Mesenchymal stem cell (in vitro differentiated cells and primary cell): ENCODE measurements at regions not wholly inside any gene's neighbourhood (a gene's known extent, or its start where the extent isn't known, plus 50 kb on each side); places are given as distances from the start of the nearest gene placed in this dataset.
A peak's percentile ranks its signal among the peaks of the same experiment; 100 is the strongest.
"Not testable (repeated sequence)": the region's sequence is repeated elsewhere in the genome, so short reads cannot be mapped to it uniquely, and the experiment has no call there.

Experiments
- DNase-seq: peaks from one replicate; pipeline ENCODE4 v3.0.0-alpha.2; 2013
- H2AFZ ChIP-seq: one replicate; pipeline ENCODE4 v1.6.1; 2013; ENCODE audit warnings: low read depth, mild to moderate bottlenecking, control low read depth, inconsistent platforms, low read length, moderate library complexity
- H2AK5ac ChIP-seq: 2 replicates; pipeline ENCODE4 v1.6.1; 2013; ENCODE audit warnings: low read length, moderate library complexity, mild to moderate bottlenecking, inconsistent platforms; ENCODE audit not compliant: severe bottlenecking
- H2BK120ac ChIP-seq: one replicate; pipeline ENCODE4 v1.6.1; 2013; ENCODE audit warnings: low read depth, mild to moderate bottlenecking, inconsistent platforms, low read length, moderate library complexity
- H2BK12ac ChIP-seq, 2 experiments: one replicate each; pipeline ENCODE4 v1.6.1; 2013; ENCODE audit warnings: inconsistent platforms in 2 of 2, low read length in 2 of 2, mild to moderate bottlenecking in 2 of 2, moderate library complexity in 2 of 2, control low read depth in 1 of 2
- H2BK15ac ChIP-seq: one replicate; pipeline ENCODE4 v1.6.1; 2013; ENCODE audit warnings: mild to moderate bottlenecking, low read depth, inconsistent platforms; ENCODE audit not compliant: poor library complexity, severe bottlenecking
- H2BK5ac ChIP-seq: 2 replicates; pipeline ENCODE4 v1.6.1; 2013; ENCODE audit warnings: low read depth, mild to moderate bottlenecking, low read length, control low read depth, inconsistent platforms; ENCODE audit not compliant: poor library complexity, severe bottlenecking
- H3K14ac ChIP-seq, 2 experiments: one replicate each; pipeline ENCODE4 v1.6.1; 2013; ENCODE audit warnings: inconsistent platforms in 2 of 2, low read length in 2 of 2, control low read depth in 1 of 2, mild to moderate bottlenecking in 1 of 2, moderate library complexity in 1 of 2
- H3K18ac ChIP-seq, 2 experiments: one replicate each; pipeline ENCODE4 v1.6.1; 2013; ENCODE audit warnings: inconsistent platforms in 2 of 2, low read length in 2 of 2, control low read depth in 1 of 2, low read depth in 1 of 2, mild to moderate bottlenecking in 1 of 2
- H3K23ac ChIP-seq, 2 experiments: one replicate each; pipeline ENCODE4 v1.6.1; 2013; ENCODE audit warnings: inconsistent platforms in 2 of 2, low read length in 2 of 2, mild to moderate bottlenecking in 2 of 2, moderate library complexity in 2 of 2, control low read depth in 1 of 2
- H3K27ac ChIP-seq: 2 replicates; pipeline ENCODE4 v1.5.1; 2013; ENCODE audit warnings: mild to moderate bottlenecking, moderate library complexity, low read length, control low read depth, inconsistent platforms; ENCODE audit not compliant: poor library complexity, severe bottlenecking
- H3K27me3 ChIP-seq, 2 experiments: 2 replicates each; pipeline versions ENCODE4 v1.6.1 to v1.7.0; 2013; ENCODE audit warnings: low read length in 2 of 2, mild to moderate bottlenecking in 2 of 2, moderate library complexity in 2 of 2, control low read depth in 1 of 2, inconsistent platforms in 1 of 2; ENCODE audit not compliant: control insufficient read depth in 1 of 2, insufficient read depth in 1 of 2
- H3K36me3 ChIP-seq, 2 experiments: 2 replicates each; pipeline versions ENCODE4 v1.6.1 to v1.7.0; 2013; ENCODE audit warnings: low read length in 2 of 2, control low read depth in 1 of 2, inconsistent platforms in 1 of 2, low read depth in 1 of 2, mild to moderate bottlenecking in 1 of 2; ENCODE audit not compliant: insufficient read depth in 2 of 2, control insufficient read depth in 1 of 2
- H3K4ac ChIP-seq, 2 experiments: one replicate each; pipeline ENCODE4 v1.6.1; 2013; ENCODE audit warnings: inconsistent platforms in 2 of 2, low read length in 2 of 2, mild to moderate bottlenecking in 2 of 2, moderate library complexity in 2 of 2, control low read depth in 1 of 2, low read depth in 1 of 2
- H3K4me1 ChIP-seq: 2 replicates; pipeline ENCODE4 v1.6.1; 2013; ENCODE audit warnings: low read depth, low read length, control low read depth; ENCODE audit not compliant: control insufficient read depth, insufficient read depth
- H3K4me2 ChIP-seq: 2 replicates; pipeline ENCODE4 v1.6.1; 2013; ENCODE audit warnings: low read length, mild to moderate bottlenecking, inconsistent platforms; ENCODE audit not compliant: poor library complexity, severe bottlenecking
- H3K4me3 ChIP-seq, 2 experiments: 2 replicates each; pipeline versions ENCODE4 v1.5.1 to v1.7.0; 2013; ENCODE audit warnings: low read length in 2 of 2, mild to moderate bottlenecking in 2 of 2, control low read depth in 1 of 2, low read depth in 1 of 2; ENCODE audit not compliant: insufficient read depth in 1 of 2
- H3K79me1 ChIP-seq: replicated peaks from 2 replicates; pipeline ENCODE4 v1.6.1; 2013; ENCODE audit warnings: mild to moderate bottlenecking, control low read depth, low read length, inconsistent platforms; ENCODE audit not compliant: poor library complexity, severe bottlenecking
- H3K9ac ChIP-seq: 2 replicates; pipeline ENCODE4 v1.7.0; 2013; ENCODE audit warnings: mild to moderate bottlenecking, low read length, moderate library complexity
- H3K9me3 ChIP-seq: 2 replicates; pipeline ENCODE4 v1.7.0; 2013; ENCODE audit warnings: mild to moderate bottlenecking, low read length; ENCODE audit not compliant: control insufficient read depth
- H4K8ac ChIP-seq: one replicate; pipeline ENCODE4 v1.6.1; 2013; ENCODE audit warnings: inconsistent platforms, mild to moderate bottlenecking, low read length, moderate library complexity
- H4K91ac ChIP-seq: one replicate; pipeline ENCODE4 v1.6.1; 2013; ENCODE audit warnings: mild to moderate bottlenecking, low read length, inconsistent platforms
- WGBS: methylation state at CpG from one replicate; pipeline ENCODE4 v1.1.7; 2013; ENCODE audit warnings: mixed read lengths; 5-methylcytosine and 5-hydroxymethylcytosine counted together

DNA sequence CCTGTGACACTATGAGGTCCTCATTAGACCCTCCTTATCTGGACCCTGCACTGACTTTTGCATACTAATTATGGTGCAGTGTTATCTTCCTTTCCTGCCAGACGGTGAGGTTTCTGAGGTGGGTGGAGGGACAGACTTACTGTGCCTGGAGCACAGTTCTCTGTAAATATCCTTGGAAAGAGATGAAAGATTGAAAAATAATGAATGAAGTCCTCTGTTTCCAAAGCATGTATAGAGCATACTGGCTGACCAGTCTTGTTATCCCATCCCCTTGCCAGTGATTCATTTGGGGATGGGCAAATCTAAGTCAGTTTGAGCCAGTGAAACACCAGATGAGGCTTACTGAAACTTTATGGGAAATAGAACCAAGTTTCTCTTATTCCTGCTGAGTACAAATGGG lies 152.6 kb upstream of the HDDC2 start:
- WGBS, result 38% methylated on average over 1 of the region's 1 CpG
- Histone ChIP-seq H3K27ac (no peak overlapping the region), H2AK5ac (no peak overlapping the region), H4K91ac (no peak overlapping the region), H3K9me3 (peaks cover 16% of the 10 kb centered on the region), H3K4me1 (no peaks in the 10 kb centered on the region), H3K36me3 (no peaks in the 10 kb centered on the region), H4K8ac (no peak overlapping the region), H3K4me3 (no peak overlapping the region), H2BK120ac (no peak overlapping the region), H3K27me3 (no peaks in the 10 kb centered on the region), H2BK12ac (no peak overlapping the region), H2BK5ac (no peak overlapping the region), H2BK15ac (no peak overlapping the region), H3K14ac (no peak overlapping the region), H3K23ac (no peak overlapping the region), H3K79me1 (no peaks in the 10 kb centered on the region), H2AFZ (no peak overlapping the region), H3K18ac (no peak overlapping the region), H3K4ac (no peak overlapping the region), H3K4me2 (no peak overlapping the region), H3K9ac (no peak overlapping the region)
- no peak for DNase-seq

DNA sequence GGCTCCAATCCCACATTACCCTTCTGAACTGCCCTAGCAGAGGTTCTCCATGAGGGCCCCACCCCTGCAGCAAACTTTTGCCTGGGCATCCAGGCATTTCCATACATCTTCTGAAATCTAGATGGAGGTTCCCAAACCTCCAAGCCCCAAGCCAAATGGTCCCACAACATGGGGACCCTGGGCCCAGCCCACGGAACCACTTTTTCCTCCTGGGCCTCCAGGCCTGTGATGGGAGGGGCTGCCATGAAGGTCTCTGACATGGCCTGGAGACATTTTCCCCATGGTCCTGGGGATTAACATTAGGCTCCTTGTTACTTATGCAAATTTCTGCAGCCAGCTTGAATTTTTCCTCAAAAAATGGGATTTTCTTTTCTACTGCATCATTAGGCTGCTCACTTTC lies 156.7 kb upstream of the HDDC2 start:
- not testable (repeated sequence) for H2AFZ ChIP-seq, H3K4me1 ChIP-seq, H3K4ac ChIP-seq, H2BK5ac ChIP-seq, H4K8ac ChIP-seq, H3K4me3 ChIP-seq, H3K9me3 ChIP-seq, H2BK12ac ChIP-seq, H3K9ac ChIP-seq, H2AK5ac ChIP-seq, H4K91ac ChIP-seq, H3K14ac ChIP-seq, H3K27me3 ChIP-seq, H3K23ac ChIP-seq, H3K18ac ChIP-seq, H2BK15ac ChIP-seq, H2BK120ac ChIP-seq, H3K27ac ChIP-seq, DNase-seq, H3K36me3 ChIP-seq, H3K4me2 ChIP-seq, H3K79me1 ChIP-seq
- WGBS, result 92% methylated on average over 1 of the region's 1 CpG

DNA sequence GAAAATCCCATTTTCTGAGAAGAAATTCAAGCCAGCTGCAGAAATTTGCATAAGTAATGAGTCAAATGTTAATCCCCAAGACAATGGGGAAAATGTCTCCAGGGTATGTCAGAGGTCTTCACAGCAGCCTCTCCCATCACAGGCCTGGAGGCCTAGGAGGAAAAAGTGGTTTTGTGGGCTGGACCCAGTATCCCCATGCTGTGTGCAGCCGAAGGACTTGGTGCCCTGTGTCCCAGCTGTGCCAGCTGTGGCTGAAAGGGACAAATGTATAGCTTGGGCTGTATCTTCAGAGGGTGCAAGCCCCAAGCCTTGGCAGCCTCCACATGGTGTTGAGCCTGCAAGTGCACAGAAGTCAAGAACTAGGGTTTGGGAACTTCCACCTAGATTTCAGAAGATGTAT lies 163.6 kb upstream of the HDDC2 start:
- H4K8ac ChIP-seq, H2AFZ ChIP-seq, H3K27me3 ChIP-seq, H2BK15ac ChIP-seq, H3K4ac ChIP-seq, H3K4me2 ChIP-seq, H3K14ac ChIP-seq, H3K36me3 ChIP-seq, H3K9ac ChIP-seq, H3K27ac ChIP-seq, H3K23ac ChIP-seq, H2BK120ac ChIP-seq, H2BK12ac ChIP-seq, H3K4me3 ChIP-seq, DNase-seq, H3K9me3 ChIP-seq, H3K4me1 ChIP-seq, H2BK5ac ChIP-seq, H2AK5ac ChIP-seq, H4K91ac ChIP-seq, H3K18ac ChIP-seq, H3K79me1 ChIP-seq: not testable (repeated sequence)
- 82% methylated on average over 1 of the region's 1 CpG for WGBS

DNA sequence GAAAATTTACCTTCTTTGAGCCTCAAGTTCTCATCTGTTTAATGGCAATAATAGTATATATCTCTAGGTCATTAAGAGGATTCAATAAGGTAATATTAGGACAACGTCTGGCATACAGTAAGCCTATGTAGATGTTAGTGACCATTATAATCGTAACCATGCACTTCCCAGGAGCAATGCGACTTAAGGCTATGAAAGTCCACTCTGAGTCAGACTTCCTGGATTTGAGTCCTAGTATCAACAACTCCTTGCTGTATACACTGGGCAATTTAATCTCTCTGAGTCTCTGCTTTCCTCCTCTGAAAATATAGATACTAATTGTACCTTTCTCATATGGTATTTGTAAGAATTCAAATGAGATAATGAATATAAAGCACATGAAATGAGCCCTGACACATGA lies 168.1 kb upstream of the HDDC2 start:
- H3K23ac ChIP-seq, result no peak overlapping the region
- H3K4me2 ChIP-seq, result no peak overlapping the region
- no peak overlapping the region for H4K91ac ChIP-seq
- no peak overlapping the region for H2BK12ac ChIP-seq
- H3K36me3 ChIP-seq, result no peaks in the 10 kb centered on the region
- no peak overlapping the region for H3K14ac ChIP-seq
- no peak overlapping the region for H3K4me3 ChIP-seq
- H3K27me3 ChIP-seq, result no peaks in the 10 kb centered on the region
- H2BK15ac ChIP-seq, result no peak overlapping the region
- no peak overlapping the region for H3K18ac ChIP-seq
- no peak overlapping the region for H2AFZ ChIP-seq
- no peak overlapping the region for H2BK120ac ChIP-seq
- no peak overlapping the region for H3K4ac ChIP-seq
- no peak overlapping the region for H2BK5ac ChIP-seq
- no peaks in the 10 kb centered on the region for H3K4me1 ChIP-seq
- no peaks in the 10 kb centered on the region for H3K9me3 ChIP-seq
- no peak overlapping the region for H2AK5ac ChIP-seq
- H4K8ac ChIP-seq, result no peak overlapping the region
- H3K27ac ChIP-seq, result no peak overlapping the region
- WGBS, result 84% methylated on average over 3 of the region's 3 CpGs
- H3K9ac ChIP-seq, result no peak overlapping the region
- H3K79me1 ChIP-seq, result no peaks in the 10 kb centered on the region
- peak; percentile 60 for DNase-seq
